Body of pancreas (tissue), 4 donors: ENCODE measurements at regions not wholly inside any gene's neighbourhood (a gene's known extent, or its start where the extent isn't known, plus 50 kb on each side); places are given as distances from the start of the nearest gene placed in this dataset.

Experiments used
- POLR2A ChIP-seq, 3 donors: fragments of 450-650 bp; IDR thresholded peaks; one replicate each; pipeline ENCODE4 v1.6.1; 2016; ENCODE audit warnings: antibody characterized with exemption in 3 of 3, mild to moderate bottlenecking in 2 of 3
- TF ChIP-seq, protein P1 (sequence below), 7 experiments: fragments of 450-650 bp in 4 of 7; fragments of 200-600 bp in 3 of 7; sonication (generic) in 3 of 7; IDR thresholded peaks; one replicate each; pipeline ENCODE4 v1.5.1; 2016 to 2019; ENCODE audit warnings: antibody characterized with exemption in 7 of 7

- TF ChIP-seq, protein P1, sequence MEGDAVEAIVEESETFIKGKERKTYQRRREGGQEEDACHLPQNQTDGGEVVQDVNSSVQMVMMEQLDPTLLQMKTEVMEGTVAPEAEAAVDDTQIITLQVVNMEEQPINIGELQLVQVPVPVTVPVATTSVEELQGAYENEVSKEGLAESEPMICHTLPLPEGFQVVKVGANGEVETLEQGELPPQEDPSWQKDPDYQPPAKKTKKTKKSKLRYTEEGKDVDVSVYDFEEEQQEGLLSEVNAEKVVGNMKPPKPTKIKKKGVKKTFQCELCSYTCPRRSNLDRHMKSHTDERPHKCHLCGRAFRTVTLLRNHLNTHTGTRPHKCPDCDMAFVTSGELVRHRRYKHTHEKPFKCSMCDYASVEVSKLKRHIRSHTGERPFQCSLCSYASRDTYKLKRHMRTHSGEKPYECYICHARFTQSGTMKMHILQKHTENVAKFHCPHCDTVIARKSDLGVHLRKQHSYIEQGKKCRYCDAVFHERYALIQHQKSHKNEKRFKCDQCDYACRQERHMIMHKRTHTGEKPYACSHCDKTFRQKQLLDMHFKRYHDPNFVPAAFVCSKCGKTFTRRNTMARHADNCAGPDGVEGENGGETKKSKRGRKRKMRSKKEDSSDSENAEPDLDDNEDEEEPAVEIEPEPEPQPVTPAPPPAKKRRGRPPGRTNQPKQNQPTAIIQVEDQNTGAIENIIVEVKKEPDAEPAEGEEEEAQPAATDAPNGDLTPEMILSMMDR (IDR thresholded peaks at IDR 0.05), result no peak
- no peak for TF ChIP-seq POLR2A (IDR thresholded peaks at IDR 0.05)
These were observed 178.7 kb upstream of the TSHZ2 start for GRCh38 chr20:52793339-52793963.
